Lower lobe of right lung (tissue), 2 donors: ENCODE measurements at regions not wholly inside any gene's neighbourhood (a gene's known extent, or its start where the extent isn't known, plus 50 kb on each side); places are given as distances from the start of the nearest gene placed in this dataset.
A peak's percentile ranks its signal among the peaks of the same experiment; 100 is the strongest.

Experiments
- ATAC-seq, 2 donors: fragments of 200-7000 bp; cut with Tn5 transposase; one replicate each; pipeline ENCODE4 v1.9.1; 2020 to 2022; ENCODE audit warnings: mild to moderate bottlenecking in 2 of 2, moderate library complexity in 2 of 2
- DNase-seq: peaks from one replicate; pipeline ENCODE4 v3.0.0-alpha.2; 2020
- H3K27ac ChIP-seq: fragments of 200-600 bp; one replicate; pipeline ENCODE4 v1.8.0; 2022
- H3K27me3 ChIP-seq: fragments of 200-600 bp; one replicate; pipeline ENCODE4 v1.8.0; 2022; ENCODE audit warnings: low read depth
- H3K36me3 ChIP-seq: fragments of 200-600 bp; one replicate; pipeline ENCODE4 v1.8.0; 2022; ENCODE audit warnings: mild to moderate bottlenecking
- H3K4me1 ChIP-seq: fragments of 200-600 bp; one replicate; pipeline ENCODE4 v1.8.0; 2022
- H3K4me3 ChIP-seq: fragments of 200-600 bp; one replicate; pipeline ENCODE4 v1.8.0; 2022; ENCODE audit warnings: mild to moderate bottlenecking
- H3K9me3 ChIP-seq: fragments of 200-600 bp; one replicate; pipeline ENCODE4 v1.8.0; 2022
- CTCF ChIP-seq: fragments of 200-600 bp; IDR thresholded peaks from one replicate; pipeline ENCODE4 v1.8.0; 2022; ENCODE audit warnings: antibody characterized with exemption, mild to moderate bottlenecking
- intact Hi-C: fragments of 100-400 bp; cut with DNase I; formaldehyde crosslinking; loops from one replicate; pipeline ENCODE4 v1.11.0; 2022
- donor health status: DM: no; HTN: yes; CAD: no; lungs with severe emphysema.

DNA sequence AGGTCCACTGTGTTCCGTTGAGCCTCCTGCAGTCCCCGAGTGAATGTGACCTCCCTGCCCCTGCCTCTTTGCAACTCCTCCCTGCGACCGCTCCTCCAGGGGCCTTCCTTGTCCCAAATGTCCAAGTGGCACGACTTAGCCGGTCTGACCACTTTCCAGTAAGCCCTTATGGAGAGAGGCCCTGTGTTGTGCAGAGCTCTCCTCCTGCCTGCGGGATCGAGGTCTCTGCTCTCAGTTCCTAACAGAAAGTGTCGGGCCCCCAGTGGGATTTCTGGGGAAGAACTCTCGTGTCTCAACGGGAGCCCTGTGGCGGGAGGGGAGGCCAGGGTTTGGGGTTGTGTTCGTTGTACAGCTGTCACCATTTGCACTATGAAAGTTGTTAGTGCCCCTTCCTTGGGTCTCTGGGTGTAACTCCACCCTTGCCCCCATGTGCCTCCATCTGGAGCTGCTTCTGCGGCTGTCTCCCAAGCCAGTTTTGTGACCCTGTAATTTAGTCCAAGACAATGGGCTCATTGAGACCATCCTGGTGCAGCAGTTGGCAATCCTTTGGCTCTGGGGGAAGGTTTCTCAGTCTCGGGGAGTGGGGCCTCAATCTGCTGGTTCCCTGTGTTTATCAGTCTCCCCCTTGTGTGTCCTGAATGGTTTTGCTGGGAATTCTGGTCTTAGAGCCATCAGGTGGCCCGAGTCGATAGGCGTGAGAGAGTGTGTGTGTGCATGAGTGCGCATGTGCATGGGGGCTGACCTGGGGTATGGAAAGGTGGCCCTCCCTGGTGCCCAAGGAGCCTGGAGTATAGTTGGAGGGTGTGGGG, 234.5 kb downstream of the SEC14L1 start:
- Histone ChIP-seq H3K4me3 (peak overlapping the region; percentile 78), H3K27me3 (no peaks in the 10 kb centered on the region), H3K27ac (peak overlapping the region; percentile 83), H3K9me3 (no peaks in the 10 kb centered on the region), H3K36me3 (no peaks in the 10 kb centered on the region), H3K4me1 (peaks cover 86% of the 10 kb centered on the region)
- peak; percentile 41 to 56 for ATAC-seq
- no peak for TF ChIP-seq CTCF
- DNase-seq, result peak; percentile 83
- intact Hi-C loops, result no loop called here

GRCh38 chr17:77375917-77376651, 235.3 kb downstream of the SEC14L1 start:
- ATAC-seq, result no peak

DNA sequence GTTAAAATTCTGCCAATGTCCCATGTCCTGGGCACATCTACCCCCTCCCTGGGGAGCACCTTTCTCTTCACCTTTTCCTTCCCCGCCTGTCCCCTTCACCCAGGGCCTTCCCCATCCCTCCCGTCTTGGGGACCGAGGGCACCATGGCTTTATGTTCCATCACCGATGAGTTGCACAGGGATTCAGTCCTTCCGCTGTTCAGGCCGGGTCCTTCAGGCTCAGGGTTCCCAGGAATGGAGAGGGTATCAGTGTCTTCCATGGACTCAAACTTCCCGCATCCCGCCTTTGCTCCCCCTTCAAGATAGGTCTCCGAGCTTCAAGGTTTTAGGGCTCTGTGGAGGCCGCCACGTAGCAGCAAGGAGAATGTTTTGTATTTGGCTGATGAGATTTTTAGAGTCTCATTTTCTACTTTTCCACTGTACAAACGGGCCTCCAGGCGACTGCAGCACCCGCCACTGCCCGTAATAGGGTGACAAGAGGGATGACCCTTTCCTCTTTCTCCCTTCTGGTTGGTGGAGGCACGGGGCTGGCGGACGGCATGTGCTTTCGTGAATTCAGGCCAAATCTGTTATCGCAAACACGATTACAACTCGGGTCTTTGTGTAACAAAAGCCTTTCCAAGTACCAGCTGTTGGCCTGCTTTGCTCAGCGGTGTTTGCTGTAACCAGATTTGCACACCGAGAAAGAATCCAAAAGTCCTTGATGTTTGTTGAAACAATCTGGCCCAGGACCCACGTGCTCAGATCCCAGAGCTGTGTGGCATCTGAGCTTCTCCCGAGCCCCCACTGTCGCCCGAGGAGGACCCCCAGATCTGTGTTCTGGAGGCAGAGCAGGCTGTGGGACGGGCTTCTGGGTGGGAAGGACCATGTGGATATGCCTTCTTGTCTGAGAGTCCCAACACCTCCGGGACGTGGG, 236.3 kb downstream of the SEC14L1 start:
- DNase-seq (no peak), ATAC-seq (peak; percentile 0 to 34)
- H3K27me3 ChIP-seq, result no peaks in the 10 kb centered on the region
- peak overlapping the region; percentile 78 for H3K4me3 ChIP-seq
- H3K27ac ChIP-seq, result peak overlapping the region; percentile 83
- H3K4me1 ChIP-seq, result peaks cover 86% of the 10 kb centered on the region
- TF ChIP-seq CTCF, result no peak
- intact Hi-C loops, result no loop called here
- no peaks in the 10 kb centered on the region for H3K36me3 ChIP-seq
- H3K9me3 ChIP-seq, result no peaks in the 10 kb centered on the region

More at GRCh38 chr17:77375917-77376651, 235.3 kb downstream of the SEC14L1 start:
- Histone ChIP-seq H3K27me3 (no peaks in the 10 kb centered on the region), H3K4me3 (peak overlapping the region; percentile 78), H3K4me1 (peaks cover 86% of the 10 kb centered on the region), H3K27ac (peak overlapping the region; percentile 83), H3K9me3 (no peaks in the 10 kb centered on the region), H3K36me3 (no peaks in the 10 kb centered on the region)
- no peak for TF ChIP-seq CTCF
- intact Hi-C loops, result no loop called here
- DNase-seq, result no peak

DNA sequence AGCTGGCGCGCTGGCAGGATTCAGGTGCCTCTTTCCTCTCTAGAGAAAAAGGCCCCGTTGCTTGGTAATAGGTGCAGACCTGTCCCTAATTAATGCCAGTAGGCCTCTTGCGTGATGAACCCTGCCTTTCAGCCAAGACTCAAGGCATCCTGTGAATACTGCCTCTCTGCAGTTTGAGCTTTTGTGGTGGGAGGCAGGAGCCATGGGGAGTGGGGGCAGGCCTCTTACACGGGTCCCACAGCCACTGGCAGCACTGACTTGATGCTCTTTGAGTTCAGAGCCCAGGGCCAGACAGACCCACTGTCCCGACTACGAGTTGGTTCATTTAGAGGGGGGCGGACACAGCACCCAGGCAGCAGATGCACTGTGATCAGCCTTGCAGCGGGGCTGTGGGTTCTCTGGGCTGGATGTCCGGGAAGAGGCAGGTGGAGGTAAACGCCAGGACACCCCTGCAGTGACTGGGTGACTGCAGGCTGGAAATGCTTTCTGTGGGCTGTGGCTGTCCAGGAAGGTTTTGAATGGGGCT, 237.0 kb downstream of the SEC14L1 start:
- no peak for DNase-seq
- Histone ChIP-seq H3K4me1 (peaks cover 86% of the 10 kb centered on the region), H3K4me3 (no peak overlapping the region), H3K27me3 (no peaks in the 10 kb centered on the region), H3K9me3 (no peaks in the 10 kb centered on the region), H3K36me3 (no peaks in the 10 kb centered on the region), H3K27ac (peak overlapping the region; percentile 83)
- ATAC-seq, result no peak
- intact Hi-C loops, result no loop called here
- TF ChIP-seq CTCF, result no peak
